ENCODE measurements at regions not wholly inside any gene's neighbourhood (a gene's known extent, or its start where the extent isn't known, plus 50 kb on each side); places are given as distances from the start of the nearest gene placed in this dataset.

DNA sequence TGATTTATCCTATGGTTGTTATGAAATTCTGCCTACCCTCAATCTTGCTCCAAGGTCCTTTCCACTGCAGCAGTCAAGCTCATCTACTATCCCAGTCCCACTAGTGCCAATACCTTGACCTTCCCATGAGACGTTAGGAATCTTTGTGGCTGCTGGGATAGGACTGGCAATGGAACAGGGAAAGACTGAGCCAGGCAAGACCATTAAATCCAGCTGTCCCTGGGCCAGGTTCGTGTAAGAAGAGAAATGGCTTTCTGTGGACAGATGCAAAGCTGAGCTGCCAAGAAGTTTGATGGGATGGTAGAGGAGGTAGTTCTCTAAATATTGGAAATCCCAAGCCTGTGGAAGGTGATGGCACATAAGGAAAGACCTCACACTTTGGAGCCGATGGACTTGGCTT, 50.1 kb upstream of the TMEM17 start:
- intact Hi-C loops (cut with micrococcal nuclease) (no loop called here), dilution Hi-C loops (cut with MboI; ENCODE audit: extremely low pct_ligation_motif_present, low sequenced_read_pairs) (no loop called here)
- no peak overlapping the region for H3K4me2 ChIP-seq (ENCODE audit: insufficient read depth, low read length)
- ChIA-PET CTCF (no interaction called here), POLR2A (no interaction called here)
- no peak overlapping the region for H3K27ac ChIP-seq (ENCODE audit: insufficient read depth, low read depth, low read length)
- H3K4me3 ChIP-seq (replicated peaks in 1 of 3; ENCODE audit: insufficient read depth in 1 of 3, low read depth in 1 of 3, low read length in 3 of 3), result no peak overlapping the region
- no peaks in the 10 kb centered on the region for H3K4me1 ChIP-seq (ENCODE audit: control insufficient read depth, extremely low read depth, insufficient read depth, low read length)
- no TSS peak for BruUV-seq (replicated peaks)
- H4K20me1 ChIP-seq (replicated peaks; ENCODE audit: control insufficient read depth, extremely low read depth, insufficient read depth, low read length), result no peaks in the 10 kb centered on the region
- H3K79me2 ChIP-seq (ENCODE audit: control insufficient read depth, insufficient read depth, low read length), result no peaks in the 10 kb centered on the region
- no peak overlapping the region for H2AFZ ChIP-seq (ENCODE audit: low read depth, low read length)
- peaks cover 3 to 9% of the 10 kb centered on the region in 2 experiments for H3K27me3 ChIP-seq (ENCODE audit: control insufficient read depth in 2 of 2, insufficient read depth in 2 of 2, low read length in 2 of 2)
- H3K9me1 ChIP-seq (replicated peaks; ENCODE audit: control insufficient read depth, extremely low read depth, insufficient read depth, low read length), result no peaks in the 10 kb centered on the region
- no peak for DNase-seq (ENCODE audit: low read depth, low spot score)
- FAIRE-seq, result no peak
- H3K36me3 ChIP-seq (ENCODE audit: control insufficient read depth in 2 of 2, extremely low read depth in 1 of 2, insufficient read depth in 2 of 2, low read length in 2 of 2), result no peaks in the 10 kb centered on the region
- H3K9ac ChIP-seq (replicated peaks; ENCODE audit: extremely low read depth, insufficient read depth, low read length), result no peak overlapping the region
- H3K9me3 ChIP-seq (replicated peaks; ENCODE audit: control insufficient read depth, insufficient read depth, low read length), result no peaks in the 10 kb centered on the region
- no peak for TF ChIP-seq POLR2A (IDR thresholded peaks at IDR 0.05; ENCODE audit: low read depth, low read length)
- TF ChIP-seq MYC (IDR thresholded peaks at IDR 0.05; ENCODE audit: low read depth, low read length), result no peak
- TF ChIP-seq, protein P1, sequence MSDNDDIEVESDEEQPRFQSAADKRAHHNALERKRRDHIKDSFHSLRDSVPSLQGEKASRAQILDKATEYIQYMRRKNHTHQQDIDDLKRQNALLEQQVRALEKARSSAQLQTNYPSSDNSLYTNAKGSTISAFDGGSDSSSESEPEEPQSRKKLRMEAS (IDR thresholded peaks at IDR 0.05; ENCODE audit: insufficient read depth, insufficient read length), result no peak
- TF ChIP-seq POLR2AphosphoS5 (IDR thresholded peaks at IDR 0.05; ENCODE audit: insufficient read depth, low read depth, low read length), result no peak
- no peak for TF ChIP-seq GATA2 (IDR thresholded peaks at IDR 0.05; ENCODE audit: insufficient read depth, insufficient read length, low read depth, low read length)
- TF ChIP-seq, protein P2, sequence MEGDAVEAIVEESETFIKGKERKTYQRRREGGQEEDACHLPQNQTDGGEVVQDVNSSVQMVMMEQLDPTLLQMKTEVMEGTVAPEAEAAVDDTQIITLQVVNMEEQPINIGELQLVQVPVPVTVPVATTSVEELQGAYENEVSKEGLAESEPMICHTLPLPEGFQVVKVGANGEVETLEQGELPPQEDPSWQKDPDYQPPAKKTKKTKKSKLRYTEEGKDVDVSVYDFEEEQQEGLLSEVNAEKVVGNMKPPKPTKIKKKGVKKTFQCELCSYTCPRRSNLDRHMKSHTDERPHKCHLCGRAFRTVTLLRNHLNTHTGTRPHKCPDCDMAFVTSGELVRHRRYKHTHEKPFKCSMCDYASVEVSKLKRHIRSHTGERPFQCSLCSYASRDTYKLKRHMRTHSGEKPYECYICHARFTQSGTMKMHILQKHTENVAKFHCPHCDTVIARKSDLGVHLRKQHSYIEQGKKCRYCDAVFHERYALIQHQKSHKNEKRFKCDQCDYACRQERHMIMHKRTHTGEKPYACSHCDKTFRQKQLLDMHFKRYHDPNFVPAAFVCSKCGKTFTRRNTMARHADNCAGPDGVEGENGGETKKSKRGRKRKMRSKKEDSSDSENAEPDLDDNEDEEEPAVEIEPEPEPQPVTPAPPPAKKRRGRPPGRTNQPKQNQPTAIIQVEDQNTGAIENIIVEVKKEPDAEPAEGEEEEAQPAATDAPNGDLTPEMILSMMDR (IDR thresholded peaks at IDR 0.05; ENCODE audit: extremely low read depth in 1 of 2, insufficient read depth in 1 of 2, low read depth in 1 of 2, low read length in 2 of 2), result no peak
- TF ChIP-seq FOS (IDR thresholded peaks at IDR 0.05; ENCODE audit: borderline replicate concordance, insufficient read depth, low read length), result no peak
- TF ChIP-seq EZH2 (IDR thresholded peaks at IDR 0.05; ENCODE audit: borderline replicate concordance, low read depth, low read length, severe bottlenecking), result no peak
- no peak for TF ChIP-seq JUN (IDR thresholded peaks at IDR 0.05; ENCODE audit: borderline replicate concordance, insufficient read depth, insufficient read length, low read depth)
